ENCODE measurements at regions not wholly inside any gene's neighbourhood (a gene's known extent, or its start where the extent isn't known, plus 50 kb on each side); places are given as distances from the start of the nearest gene placed in this dataset.
"Not testable (repeated sequence)": the region's sequence is repeated elsewhere in the genome, so short reads cannot be mapped to it uniquely, and the experiment has no call there.

GRCh38 chr12:20097626-20098025, 270.7 kb upstream of the PDE3A start:
- Histone ChIP-seq H3K27me3 (ENCODE audit: control insufficient read depth, insufficient read depth, low read length) (no peaks in the 10 kb centered on the region), H3K9me3 (ENCODE audit: control insufficient read depth, insufficient read depth, low read length) (peaks cover 5% of the 10 kb centered on the region; the same call in 1 of the 2 replicates), H3K4me1 (ENCODE audit: control insufficient read depth, insufficient read depth, low read length) (peaks cover 13% of the 10 kb centered on the region), H3K4me3 (ENCODE audit: low read depth, low read length) (no peak overlapping the region), H3K27ac (ENCODE audit: low read depth, low read length) (no peak overlapping the region), H3K9ac (ENCODE audit: low read depth, low read length) (no peak overlapping the region), H3K36me3 (ENCODE audit: control insufficient read depth, insufficient read depth, low read length) (no peaks in the 10 kb centered on the region)

- H3K27me3 ChIP-seq (ENCODE audit: control insufficient read depth, insufficient read depth, low read length) = no peaks in the 10 kb centered on the region
- peak overlapping the region; percentile 65 for H3K27ac ChIP-seq (ENCODE audit: low read depth, low read length)
- H3K9ac ChIP-seq (ENCODE audit: low read depth, low read length) = no peak overlapping the region
- H3K4me1 ChIP-seq (ENCODE audit: control insufficient read depth, insufficient read depth, low read length) = peaks cover 13% of the 10 kb centered on the region
- no peaks in the 10 kb centered on the region for H3K36me3 ChIP-seq (ENCODE audit: control insufficient read depth, insufficient read depth, low read length)
- no peak overlapping the region for H3K4me3 ChIP-seq (ENCODE audit: low read depth, low read length)
- peaks cover 5% of the 10 kb centered on the region; the same call in 1 of the 2 replicates for H3K9me3 ChIP-seq (ENCODE audit: control insufficient read depth, insufficient read depth, low read length)
Measured at GRCh38 chr12:20099395-20100183, 268.7 kb upstream of the PDE3A start.

GRCh38 chr12:20101046-20101445, 267.3 kb upstream of the PDE3A start:
- Histone ChIP-seq H3K4me1 (ENCODE audit: control insufficient read depth, insufficient read depth, low read length) (peaks cover 13% of the 10 kb centered on the region), H3K36me3 (ENCODE audit: control insufficient read depth, insufficient read depth, low read length) (no peaks in the 10 kb centered on the region), H3K27ac (ENCODE audit: low read depth, low read length) (no peak overlapping the region), H3K9me3 (ENCODE audit: control insufficient read depth, insufficient read depth, low read length) (peaks cover 5% of the 10 kb centered on the region; the same call in 1 of the 2 replicates), H3K4me3 (ENCODE audit: low read depth, low read length) (no peak overlapping the region), H3K27me3 (ENCODE audit: control insufficient read depth, insufficient read depth, low read length) (no peaks in the 10 kb centered on the region), H3K9ac (ENCODE audit: low read depth, low read length) (no peak overlapping the region)

- no peak overlapping the region for H3K9ac ChIP-seq (ENCODE audit: low read depth, low read length)
Measured at GRCh38 chr12:20105943-20106342, 262.4 kb upstream of the PDE3A start.

GRCh38 chr12:20109676-20110075, 258.7 kb upstream of the PDE3A start:
- Histone ChIP-seq H3K9ac (ENCODE audit: low read depth, low read length) (no peak overlapping the region), H3K27me3 (ENCODE audit: control insufficient read depth, insufficient read depth, low read length) (no peaks in the 10 kb centered on the region), H3K4me3 (ENCODE audit: low read depth, low read length) (peak overlapping the region; percentile 30), H3K4me1 (ENCODE audit: control insufficient read depth, insufficient read depth, low read length) (peaks cover 20% of the 10 kb centered on the region), H3K36me3 (ENCODE audit: control insufficient read depth, insufficient read depth, low read length) (no peaks in the 10 kb centered on the region), H3K27ac (ENCODE audit: low read depth, low read length) (peak overlapping the region; percentile 17), H3K9me3 (ENCODE audit: control insufficient read depth, insufficient read depth, low read length) (no peaks in the 10 kb centered on the region)

More at GRCh38 chr12:20105943-20106342, 262.4 kb upstream of the PDE3A start:
- Histone ChIP-seq H3K36me3 (ENCODE audit: control insufficient read depth, insufficient read depth, low read length) (no peaks in the 10 kb centered on the region), H3K27me3 (ENCODE audit: control insufficient read depth, insufficient read depth, low read length) (no peaks in the 10 kb centered on the region), H3K9me3 (ENCODE audit: control insufficient read depth, insufficient read depth, low read length) (peaks cover 5% of the 10 kb centered on the region; the same call in 1 of the 2 replicates), H3K27ac (ENCODE audit: low read depth, low read length) (no peak overlapping the region), H3K4me1 (ENCODE audit: control insufficient read depth, insufficient read depth, low read length) (peaks cover 19% of the 10 kb centered on the region), H3K4me3 (ENCODE audit: low read depth, low read length) (no peak overlapping the region)

GRCh38 chr12:20115371-20115770, 253.0 kb upstream of the PDE3A start:
- H3K27ac ChIP-seq (ENCODE audit: low read depth, low read length); H3K4me3 ChIP-seq (ENCODE audit: low read depth, low read length); H3K36me3 ChIP-seq (ENCODE audit: control insufficient read depth, insufficient read depth, low read length); H3K4me1 ChIP-seq (ENCODE audit: control insufficient read depth, insufficient read depth, low read length); H3K9me3 ChIP-seq (ENCODE audit: control insufficient read depth, insufficient read depth, low read length); H3K9ac ChIP-seq (ENCODE audit: low read depth, low read length); H3K27me3 ChIP-seq (ENCODE audit: control insufficient read depth, insufficient read depth, low read length): not testable (repeated sequence)

- Histone ChIP-seq H3K4me1 (ENCODE audit: control insufficient read depth, insufficient read depth, low read length) (no peaks in the 10 kb centered on the region), H3K4me3 (ENCODE audit: low read depth, low read length) (no peak overlapping the region), H3K27ac (ENCODE audit: low read depth, low read length) (no peak overlapping the region), H3K36me3 (ENCODE audit: control insufficient read depth, insufficient read depth, low read length) (no peaks in the 10 kb centered on the region), H3K9me3 (ENCODE audit: control insufficient read depth, insufficient read depth, low read length) (peaks cover 3% of the 10 kb centered on the region; the same call in 1 of the 2 replicates), H3K27me3 (ENCODE audit: control insufficient read depth, insufficient read depth, low read length) (no peaks in the 10 kb centered on the region), H3K9ac (ENCODE audit: low read depth, low read length) (no peak overlapping the region)
Measured at GRCh38 chr12:20119596-20120402, 248.5 kb upstream of the PDE3A start.

- Histone ChIP-seq H3K36me3 (ENCODE audit: control insufficient read depth, insufficient read depth, low read length) (no peaks in the 10 kb centered on the region), H3K4me3 (ENCODE audit: low read depth, low read length) (no peak overlapping the region), H3K27ac (ENCODE audit: low read depth, low read length) (no peak overlapping the region), H3K27me3 (ENCODE audit: control insufficient read depth, insufficient read depth, low read length) (no peaks in the 10 kb centered on the region), H3K9me3 (ENCODE audit: control insufficient read depth, insufficient read depth, low read length) (peaks cover 3% of the 10 kb centered on the region; the same call in 1 of the 2 replicates), H3K4me1 (ENCODE audit: control insufficient read depth, insufficient read depth, low read length) (no peaks in the 10 kb centered on the region), H3K9ac (ENCODE audit: low read depth, low read length) (no peak overlapping the region)
Measured at GRCh38 chr12:20120403-20120725, 248.0 kb upstream of the PDE3A start.

- no peaks in the 10 kb centered on the region for H3K9me3 ChIP-seq (ENCODE audit: control insufficient read depth, insufficient read depth, low read length)
- H3K9ac ChIP-seq (ENCODE audit: low read depth, low read length) = no peak overlapping the region
- no peaks in the 10 kb centered on the region for H3K36me3 ChIP-seq (ENCODE audit: control insufficient read depth, insufficient read depth, low read length)
- no peak overlapping the region for H3K27ac ChIP-seq (ENCODE audit: low read depth, low read length)
- no peak overlapping the region for H3K4me3 ChIP-seq (ENCODE audit: low read depth, low read length)
- no peaks in the 10 kb centered on the region for H3K27me3 ChIP-seq (ENCODE audit: control insufficient read depth, insufficient read depth, low read length)
- H3K4me1 ChIP-seq (ENCODE audit: control insufficient read depth, insufficient read depth, low read length) = no peaks in the 10 kb centered on the region
Measured at GRCh38 chr12:20122274-20122673, 246.1 kb upstream of the PDE3A start.

GRCh38 chr12:20123465-20123864, 244.9 kb upstream of the PDE3A start:
- H3K4me3 ChIP-seq (ENCODE audit: low read depth, low read length) = no peak overlapping the region
- no peaks in the 10 kb centered on the region for H3K27me3 ChIP-seq (ENCODE audit: control insufficient read depth, insufficient read depth, low read length)
- H3K36me3 ChIP-seq (ENCODE audit: control insufficient read depth, insufficient read depth, low read length) = no peaks in the 10 kb centered on the region
- H3K9ac ChIP-seq (ENCODE audit: low read depth, low read length) = no peak overlapping the region
- H3K9me3 ChIP-seq (ENCODE audit: control insufficient read depth, insufficient read depth, low read length) = no peaks in the 10 kb centered on the region
- H3K4me1 ChIP-seq (ENCODE audit: control insufficient read depth, insufficient read depth, low read length) = no peaks in the 10 kb centered on the region
- no peak overlapping the region for H3K27ac ChIP-seq (ENCODE audit: low read depth, low read length)

- H3K27ac ChIP-seq (ENCODE audit: low read depth, low read length) = no peak overlapping the region
- no peaks in the 10 kb centered on the region for H3K27me3 ChIP-seq (ENCODE audit: control insufficient read depth, insufficient read depth, low read length)
- no peak overlapping the region for H3K9ac ChIP-seq (ENCODE audit: low read depth, low read length)
- H3K4me1 ChIP-seq (ENCODE audit: control insufficient read depth, insufficient read depth, low read length) = no peaks in the 10 kb centered on the region
- no peak overlapping the region for H3K4me3 ChIP-seq (ENCODE audit: low read depth, low read length)
- no peaks in the 10 kb centered on the region for H3K9me3 ChIP-seq (ENCODE audit: control insufficient read depth, insufficient read depth, low read length)
- H3K36me3 ChIP-seq (ENCODE audit: control insufficient read depth, insufficient read depth, low read length) = no peaks in the 10 kb centered on the region
Measured at GRCh38 chr12:20125276-20125798, 243.0 kb upstream of the PDE3A start.

All from HUES48 (cell line).